ENCODE measurements at regions not wholly inside any gene's neighbourhood (a gene's known extent, or its start where the extent isn't known, plus 50 kb on each side); places are given as distances from the start of the nearest gene placed in this dataset.
A peak's percentile ranks its signal among the peaks of the same experiment; 100 is the strongest.

- Mint-ChIP-seq H3K4me3 (no peak overlapping the region), H3K4me1 (peaks cover 0 to 1% (median 0%) of the 10 kb centered on the region in 3 donors), H3K9me3 (no peaks in the 10 kb centered on the region), H3K27me3 (peaks cover 1% of the 10 kb centered on the region), H3K27ac (no peak overlapping the region), H3K36me3 (peaks cover 2% of the 10 kb centered on the region)
Measured at GRCh38 chr22:47628477-47629272, 866.2 kb downstream of the TBC1D22A start.

GRCh38 chr22:47627556-47628253 lies 865.3 kb downstream of the TBC1D22A start:
- Mint-ChIP-seq H3K4me3 (no peak overlapping the region), H3K27ac (no peak overlapping the region), H3K27me3 (peaks cover 1% of the 10 kb centered on the region), H3K4me1 (no peaks in the 10 kb centered on the region), H3K9me3 (no peaks in the 10 kb centered on the region), H3K36me3 (peaks cover 2% of the 10 kb centered on the region)

- Mint-ChIP-seq H3K9me3 (no peaks in the 10 kb centered on the region), H3K4me1 (no peaks in the 10 kb centered on the region), H3K27ac (no peak overlapping the region), H3K36me3 (peaks cover 2% of the 10 kb centered on the region), H3K27me3 (peaks cover 1% of the 10 kb centered on the region), H3K4me3 (no peak overlapping the region)
Measured at GRCh38 chr22:47626428-47627390, 864.3 kb downstream of the TBC1D22A start.

- Mint-ChIP-seq H3K4me1 (no peaks in the 10 kb centered on the region), H3K4me3 (no peak overlapping the region), H3K27me3 (peaks cover 1% of the 10 kb centered on the region), H3K27ac (peak overlapping the region in 1 of 3 donors; percentile 63), H3K9me3 (no peaks in the 10 kb centered on the region), H3K36me3 (no peaks in the 10 kb centered on the region)
Measured at GRCh38 chr22:47625531-47626427, 863.3 kb downstream of the TBC1D22A start.

- H3K27me3 Mint-ChIP-seq, result peaks cover 1% of the 10 kb centered on the region
- peak overlapping the region in 1 of 4 donors; percentile 2 for H3K4me3 Mint-ChIP-seq
- no peaks in the 10 kb centered on the region for H3K36me3 Mint-ChIP-seq
- H3K4me1 Mint-ChIP-seq, result no peaks in the 10 kb centered on the region
- H3K9me3 Mint-ChIP-seq, result no peaks in the 10 kb centered on the region
- no peak overlapping the region for H3K27ac Mint-ChIP-seq
Measured at GRCh38 chr22:47625013-47625385, 862.5 kb downstream of the TBC1D22A start.

- H3K9me3 Mint-ChIP-seq, result no peaks in the 10 kb centered on the region
- no peak overlapping the region for H3K4me3 Mint-ChIP-seq
- peaks cover 1% of the 10 kb centered on the region for H3K27me3 Mint-ChIP-seq
- H3K27ac Mint-ChIP-seq, result no peak overlapping the region
- H3K4me1 Mint-ChIP-seq, result no peaks in the 10 kb centered on the region
- no peaks in the 10 kb centered on the region for H3K36me3 Mint-ChIP-seq
Measured at GRCh38 chr22:47624252-47625012, 862.0 kb downstream of the TBC1D22A start.

DNA sequence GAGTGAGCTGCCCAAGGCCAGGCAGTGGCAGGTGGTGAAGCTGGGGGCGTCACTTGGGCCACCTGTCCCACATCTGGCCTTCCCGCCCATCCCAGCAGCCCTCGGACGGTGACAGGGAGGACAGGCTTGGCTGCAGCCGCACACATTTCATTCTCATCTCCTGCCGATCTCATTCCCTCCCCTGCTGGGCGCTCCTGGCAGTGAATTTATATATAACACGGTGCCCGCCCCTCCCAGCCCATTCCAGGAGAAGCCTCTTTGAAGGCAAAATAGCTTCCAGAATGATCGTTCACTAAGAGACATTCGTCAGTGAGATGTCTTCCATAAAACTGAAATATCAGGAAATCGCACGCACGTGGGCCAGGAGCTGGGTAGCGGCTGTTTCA lies 861.3 kb downstream of the TBC1D22A start:
- peaks cover 1% of the 10 kb centered on the region for H3K27me3 Mint-ChIP-seq
- no peaks in the 10 kb centered on the region for H3K36me3 Mint-ChIP-seq
- H3K4me1 Mint-ChIP-seq, result no peaks in the 10 kb centered on the region
- H3K27ac Mint-ChIP-seq, result no peak overlapping the region
- H3K9me3 Mint-ChIP-seq, result no peaks in the 10 kb centered on the region
- peak overlapping the region in 1 of 4 donors; percentile 38 for H3K4me3 Mint-ChIP-seq

GRCh38 chr22:47623066-47623762 lies 860.8 kb downstream of the TBC1D22A start:
- Mint-ChIP-seq H3K4me1 (no peaks in the 10 kb centered on the region), H3K36me3 (no peaks in the 10 kb centered on the region), H3K27me3 (peaks cover 1% of the 10 kb centered on the region), H3K27ac (no peak overlapping the region), H3K9me3 (no peaks in the 10 kb centered on the region), H3K4me3 (no peak overlapping the region)

DNA sequence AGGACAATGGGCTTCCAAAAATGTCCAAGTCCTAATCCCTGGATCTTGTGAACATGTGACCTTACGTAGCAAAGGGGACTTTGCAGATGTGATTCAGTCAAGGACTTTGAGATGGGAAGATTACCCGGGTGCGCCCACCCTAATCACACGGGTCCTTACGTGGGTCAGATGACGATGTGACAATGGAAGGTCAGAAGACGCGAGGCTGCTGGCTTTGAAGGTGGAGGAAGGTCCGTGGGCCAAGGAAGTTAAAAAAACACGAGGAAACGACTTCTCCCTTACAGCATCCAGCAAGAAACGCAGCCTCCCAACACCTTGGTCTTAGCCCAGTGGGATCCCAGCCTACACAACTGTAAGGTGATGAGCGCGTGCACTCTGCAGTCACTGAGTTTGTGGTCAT lies 860.1 kb downstream of the TBC1D22A start:
- Mint-ChIP-seq H3K4me1 (no peaks in the 10 kb centered on the region), H3K9me3 (peaks cover 0 to under 1% (median 0%) of the 10 kb centered on the region in 3 donors), H3K27me3 (peaks cover 1% of the 10 kb centered on the region), H3K4me3 (no peak overlapping the region), H3K27ac (no peak overlapping the region), H3K36me3 (peaks cover under 1% of the 10 kb centered on the region)

DNA sequence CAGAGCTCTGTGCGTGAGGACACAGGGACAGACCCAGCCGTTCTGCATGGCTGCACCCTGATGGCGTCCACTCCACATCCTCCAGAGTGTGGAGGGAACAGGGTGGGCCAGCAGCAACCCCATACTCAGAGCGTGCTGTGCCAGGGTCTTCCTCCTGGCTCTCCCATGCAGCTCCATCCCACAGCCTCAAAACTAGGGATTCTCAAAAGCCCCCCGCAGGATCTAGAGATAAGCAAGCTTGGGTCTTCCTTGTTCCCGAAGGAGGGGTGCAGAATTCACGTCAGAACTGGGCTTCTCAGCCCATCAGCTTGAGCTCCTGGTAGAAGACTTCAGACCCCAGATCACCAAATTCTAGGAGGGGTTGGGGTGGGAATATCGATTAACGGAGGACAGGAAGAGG lies 858.8 kb downstream of the TBC1D22A start:
- Mint-ChIP-seq H3K4me1 (no peaks in the 10 kb centered on the region), H3K36me3 (peaks cover 2% of the 10 kb centered on the region), H3K27ac (no peak overlapping the region), H3K9me3 (peaks cover 0 to 3% (median 1%) of the 10 kb centered on the region in 3 donors), H3K27me3 (no peaks in the 10 kb centered on the region), H3K4me3 (no peak overlapping the region)

DNA sequence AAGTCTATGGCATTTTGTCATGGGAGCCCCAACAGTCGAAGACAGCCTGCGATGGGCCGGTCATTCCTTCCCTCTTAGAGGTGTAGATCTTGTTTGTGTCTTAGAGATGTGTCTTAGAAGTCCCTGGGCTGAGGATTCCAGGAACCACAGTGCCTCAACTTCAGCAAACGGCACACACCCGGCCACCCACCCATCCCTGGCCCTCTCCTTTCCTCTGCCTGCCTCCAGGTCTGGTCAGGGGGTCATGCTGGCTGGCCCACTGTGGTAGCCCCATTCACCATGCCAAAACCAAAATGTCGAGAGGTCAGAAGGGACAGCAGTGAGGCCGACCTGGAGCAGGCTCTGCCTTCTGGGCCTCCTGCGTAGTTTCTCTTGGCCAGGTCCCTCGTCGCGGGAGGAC lies 857.9 kb downstream of the TBC1D22A start:
- no peak overlapping the region for H3K27ac Mint-ChIP-seq
- peaks cover 2% of the 10 kb centered on the region for H3K36me3 Mint-ChIP-seq
- H3K9me3 Mint-ChIP-seq, result peaks cover 0 to 3% (median 1%) of the 10 kb centered on the region in 3 donors
- peaks cover 0 to 3% (median 0%) of the 10 kb centered on the region in 3 donors for H3K4me1 Mint-ChIP-seq
- no peak overlapping the region for H3K4me3 Mint-ChIP-seq
- no peaks in the 10 kb centered on the region for H3K27me3 Mint-ChIP-seq

DNA sequence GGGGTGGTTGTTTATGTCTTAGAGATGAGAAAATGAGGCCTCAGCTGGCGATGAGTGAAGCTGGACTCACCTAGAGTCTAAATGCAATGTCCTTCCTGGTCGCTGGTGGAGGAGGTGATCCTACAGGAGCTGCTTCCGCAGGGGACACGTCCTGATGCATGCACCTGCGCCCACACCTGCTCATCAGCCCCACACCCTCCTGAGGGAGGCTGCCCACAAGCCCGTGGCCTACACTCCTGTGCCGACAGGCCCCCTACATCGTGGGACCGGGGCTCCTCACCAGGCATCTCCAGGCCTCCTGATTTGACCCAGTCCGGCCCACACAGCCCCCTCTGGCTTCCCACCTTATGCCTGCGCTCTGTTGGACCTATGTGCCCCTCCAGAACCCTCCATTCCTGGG lies 857.2 kb downstream of the TBC1D22A start:
- Mint-ChIP-seq H3K36me3 (peaks cover 2% of the 10 kb centered on the region), H3K4me1 (peaks cover 0 to 3% (median 0%) of the 10 kb centered on the region in 3 donors)

More for the DNA sequence above, 857.2 kb downstream of the TBC1D22A start:
- no peak overlapping the region for H3K27ac Mint-ChIP-seq
- no peak overlapping the region for H3K4me3 Mint-ChIP-seq
- H3K9me3 Mint-ChIP-seq, result peaks cover 0 to 3% (median 1%) of the 10 kb centered on the region in 3 donors
- H3K27me3 Mint-ChIP-seq, result no peaks in the 10 kb centered on the region
